GM12872 (cell line): ENCODE measurements at regions not wholly inside any gene's neighbourhood (a gene's known extent, or its start where the extent isn't known, plus 50 kb on each side); places are given as distances from the start of the nearest gene placed in this dataset.

Source experiments
- CTCF ChIP-seq: IDR thresholded peaks from 3 replicates; pipeline ENCODE4 v1.5.1; 2011; ENCODE audit warnings: low read depth, mild to moderate bottlenecking, low read length, moderate library complexity; ENCODE audit not compliant: insufficient read depth

DNA sequence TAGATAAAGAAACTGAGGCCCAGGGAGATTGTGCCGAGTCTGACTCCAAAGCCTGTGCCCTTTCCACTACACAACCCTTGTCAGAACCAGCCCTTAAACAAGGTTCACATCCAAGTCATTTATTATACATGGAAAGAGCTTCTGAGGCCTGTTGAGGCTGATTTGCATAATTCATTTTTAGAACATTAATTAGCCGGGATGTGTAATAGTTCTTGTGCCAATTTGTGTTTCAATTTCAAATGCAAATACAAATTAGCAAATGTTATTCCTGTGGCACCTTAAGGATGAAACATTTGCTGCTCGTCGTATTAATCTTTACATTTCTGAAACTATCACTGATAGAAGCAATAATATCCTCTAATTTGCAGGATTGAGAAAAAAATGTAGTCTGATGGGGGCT, 174.9 kb downstream of the MYCN start:
- no peak for TF ChIP-seq CTCF

DNA sequence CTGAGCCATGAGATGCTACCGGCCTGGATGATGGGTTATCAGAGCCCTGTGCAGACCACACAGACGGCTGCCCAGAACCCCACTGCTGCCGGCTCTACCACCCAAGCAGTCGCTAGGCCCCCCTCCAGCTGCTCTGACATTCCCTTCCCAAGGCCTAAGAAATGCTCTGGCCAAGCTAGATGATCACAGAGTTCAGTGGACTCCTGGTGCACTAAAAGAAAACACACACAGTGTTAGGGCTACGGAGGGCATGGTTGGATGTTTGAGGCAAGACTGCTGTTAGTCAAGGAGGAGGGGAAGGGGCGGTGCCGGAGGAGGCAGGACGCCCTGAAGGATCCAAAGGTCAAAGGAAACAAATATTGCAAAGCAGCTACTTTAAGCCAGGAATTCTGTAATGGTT, 174.5 kb downstream of the MYCN start:
- no peak for TF ChIP-seq CTCF

GRCh38 chr2:16114070-16114469, 173.7 kb downstream of the MYCN start:
- TF ChIP-seq CTCF = no peak

DNA sequence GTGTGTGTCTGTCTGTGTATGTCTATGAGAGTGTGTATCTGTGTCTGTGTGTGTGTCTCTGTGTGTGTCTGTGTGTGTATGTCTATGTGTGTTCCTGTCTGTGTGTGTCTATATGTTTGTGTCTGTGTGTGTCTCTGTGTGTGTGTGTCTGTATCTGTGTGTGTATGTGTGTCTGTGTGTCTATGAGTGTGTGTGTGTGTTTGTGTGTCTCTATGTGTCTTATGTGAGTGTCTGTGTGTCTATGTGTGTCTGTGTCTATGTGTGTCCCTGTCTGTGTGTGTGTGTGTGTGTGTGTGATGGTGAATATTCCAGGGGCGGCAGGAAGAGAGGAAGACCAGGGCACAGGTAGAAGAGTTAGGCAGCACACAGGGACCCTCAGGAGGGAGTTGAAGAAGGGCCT, 173.2 kb downstream of the MYCN start:
- TF ChIP-seq CTCF = no peak

DNA sequence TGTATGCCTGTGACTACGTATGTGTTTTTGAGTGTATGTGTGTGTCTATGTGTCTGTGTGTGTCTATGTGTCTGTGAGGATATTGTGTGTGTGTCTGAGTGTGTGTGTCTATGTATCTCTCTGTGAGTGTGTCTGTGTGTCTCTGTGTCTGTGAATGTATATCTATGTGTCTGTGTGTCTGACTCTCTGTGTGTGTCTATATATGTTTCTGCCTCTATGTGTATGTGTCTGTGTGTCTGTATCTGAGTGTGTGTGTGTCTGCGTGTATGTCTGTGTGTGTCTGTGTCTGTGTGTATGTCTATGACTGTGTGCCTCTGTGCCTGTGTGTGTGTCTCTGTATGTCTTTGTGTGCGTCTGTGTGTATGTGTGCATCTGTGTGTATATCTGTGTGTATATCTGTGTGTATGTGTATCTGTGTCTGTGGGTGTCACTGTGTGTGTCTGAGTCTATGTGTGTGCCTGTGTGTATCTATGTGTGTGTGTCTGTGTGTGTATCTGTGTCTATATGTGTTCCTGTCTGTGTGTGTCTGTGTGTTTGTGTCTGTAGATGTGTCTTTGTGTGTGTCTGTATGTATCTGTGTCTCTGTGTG, 172.7 kb downstream of the MYCN start:
- TF ChIP-seq CTCF = no peak

GRCh38 chr2:16112251-16112971, 172.1 kb downstream of the MYCN start:
- TF ChIP-seq CTCF = no peak

- no peak for TF ChIP-seq CTCF
Observed at GRCh38 chr2:16111838-16112210, 171.5 kb downstream of the MYCN start.
